ENCODE measurements at regions not wholly inside any gene's neighbourhood (a gene's known extent, or its start where the extent isn't known, plus 50 kb on each side); places are given as distances from the start of the nearest gene placed in this dataset.

DNA sequence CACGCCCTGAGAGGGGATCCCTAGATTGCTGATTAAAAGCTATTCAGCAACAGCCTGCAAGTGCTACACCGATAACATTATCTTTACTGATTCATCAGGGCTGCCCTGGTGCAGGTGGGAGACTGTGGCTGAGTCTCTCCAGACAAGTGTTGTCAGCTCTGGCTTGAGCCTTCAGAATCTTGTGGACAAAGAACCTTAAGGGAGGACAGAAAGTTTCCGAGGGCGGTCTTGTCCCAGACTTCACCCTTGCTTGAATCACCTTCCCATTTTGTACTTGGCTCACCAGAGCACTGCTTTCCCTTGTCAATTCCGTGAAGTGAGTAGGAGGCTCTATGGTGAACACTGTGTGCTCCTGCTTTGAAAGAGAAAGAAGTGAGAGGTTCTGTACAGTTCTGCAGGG, 88.6 kb upstream of the PCSK2 start:
- no peak for DNase-seq

DNA sequence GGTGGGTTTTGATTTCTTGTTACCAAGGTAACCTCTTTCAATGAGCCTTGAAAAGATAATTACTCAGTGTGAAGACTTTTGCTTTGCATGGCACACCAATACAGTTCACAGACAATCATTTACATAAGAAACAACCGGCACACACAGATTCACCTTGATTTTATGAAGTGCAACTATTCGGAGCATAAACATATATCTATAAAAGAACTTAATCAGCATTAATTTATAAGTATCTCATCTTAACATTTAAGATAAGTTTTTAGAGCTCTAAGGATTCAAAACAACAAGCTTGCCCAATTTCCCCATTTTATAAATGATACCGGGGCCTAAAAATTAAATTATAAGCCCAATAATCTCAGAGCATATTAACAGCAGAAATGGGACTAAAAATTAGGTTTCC, 85.9 kb upstream of the PCSK2 start:
- DNase-seq = no peak

DNA sequence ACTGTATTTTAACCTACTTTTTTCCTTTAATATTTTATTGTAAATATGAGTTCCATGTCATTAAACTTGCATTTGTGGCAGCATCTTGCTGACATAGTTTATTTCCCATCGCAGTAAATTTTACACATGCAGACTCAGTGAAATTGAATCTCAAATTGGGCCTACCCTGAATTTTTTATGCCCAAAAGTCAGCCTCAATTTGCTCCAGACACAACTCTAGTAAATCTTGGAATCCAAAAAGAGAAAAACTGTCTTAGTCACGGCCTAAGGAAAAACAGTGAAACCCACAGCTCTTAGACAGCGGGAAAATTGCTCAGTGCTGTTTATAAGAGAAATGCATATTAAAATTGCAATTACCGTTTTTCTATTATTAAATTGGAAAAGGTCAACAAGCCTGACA, 85.3 kb upstream of the PCSK2 start:
- no peak for DNase-seq

DNA sequence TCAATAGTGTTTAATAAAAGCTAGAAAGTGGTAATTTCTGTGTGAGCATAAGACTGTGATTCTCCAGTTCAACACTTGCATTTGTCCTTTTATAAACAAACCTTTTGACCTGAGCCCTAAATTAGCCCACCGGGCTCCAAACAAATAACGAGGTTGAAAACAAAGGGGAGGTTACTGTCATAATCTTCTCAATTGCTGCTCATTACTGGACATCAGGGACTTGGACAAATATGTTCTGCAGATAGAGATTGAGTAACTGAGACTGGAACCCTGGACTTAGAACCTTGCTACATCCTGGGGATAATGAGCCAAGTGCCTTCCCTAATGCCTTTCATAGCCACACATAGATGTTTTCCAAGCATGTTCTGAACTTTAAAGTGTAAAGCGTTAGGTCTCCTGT, 84.2 kb upstream of the PCSK2 start:
- DNase-seq = no peak

DNA sequence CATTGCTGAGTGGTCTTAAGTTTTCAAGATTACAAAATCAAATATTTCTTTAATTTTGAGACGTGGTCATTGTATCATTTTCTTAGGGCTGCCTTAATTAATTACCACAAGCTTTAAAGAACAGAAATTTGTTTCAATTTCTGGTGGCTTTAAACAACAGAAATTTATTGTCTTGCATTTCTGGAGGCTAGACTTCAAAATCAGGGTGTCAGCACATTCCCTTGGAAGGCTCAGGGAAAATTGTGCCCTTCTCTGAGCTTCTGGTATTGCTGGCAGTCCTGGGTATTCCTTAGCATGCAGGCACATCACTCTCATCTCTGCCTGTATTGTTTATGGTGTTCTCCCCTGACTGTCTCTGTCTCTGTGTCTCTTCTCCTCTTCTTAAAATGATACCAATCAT, 76.0 kb upstream of the PCSK2 start:
- no peak for DNase-seq

- DNase-seq = no peak
Observed at GRCh38 chr20:17155401-17155800, 71.4 kb upstream of the PCSK2 start.

- DNase-seq = no peak
Observed at GRCh38 chr20:17158701-17159100, 68.1 kb upstream of the PCSK2 start.

DNA sequence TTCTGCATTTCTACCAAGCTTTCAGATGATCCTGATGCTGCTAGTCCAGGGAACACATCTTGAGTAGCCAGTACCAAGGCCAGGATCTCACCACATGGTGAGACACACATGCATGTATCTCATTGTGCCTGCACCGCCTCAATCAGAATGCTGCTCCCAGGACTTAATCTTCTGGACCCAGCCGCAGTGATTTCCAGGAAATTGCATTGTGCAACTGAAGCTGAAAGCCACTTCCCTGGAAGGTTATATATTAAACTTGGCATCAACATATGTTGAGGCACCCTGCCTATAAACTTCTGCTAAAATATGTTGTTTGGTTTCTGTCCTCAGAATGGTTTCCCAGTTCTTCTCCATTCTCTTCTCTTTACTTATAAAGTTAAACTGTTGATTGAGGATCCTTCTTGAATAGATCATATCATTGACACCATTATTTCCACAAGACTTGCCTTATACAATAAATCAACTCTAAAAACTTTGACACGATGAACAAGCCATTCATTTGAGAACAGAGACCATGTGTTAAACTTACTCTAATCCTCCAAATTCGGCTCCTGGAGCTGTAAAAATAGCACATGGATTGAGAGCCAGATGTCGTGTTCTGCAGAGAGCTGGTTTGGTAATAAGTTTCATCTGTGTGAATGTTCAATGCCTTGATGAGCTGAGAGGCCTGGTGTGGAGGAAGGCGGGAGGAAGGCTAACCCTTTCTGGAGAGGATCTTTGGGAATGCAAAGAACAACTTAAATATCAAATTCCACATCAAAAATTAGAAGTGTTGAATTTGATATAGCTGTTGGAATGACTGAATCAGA, 65.0 kb upstream of the PCSK2 start:
- no peak for DNase-seq

DNA sequence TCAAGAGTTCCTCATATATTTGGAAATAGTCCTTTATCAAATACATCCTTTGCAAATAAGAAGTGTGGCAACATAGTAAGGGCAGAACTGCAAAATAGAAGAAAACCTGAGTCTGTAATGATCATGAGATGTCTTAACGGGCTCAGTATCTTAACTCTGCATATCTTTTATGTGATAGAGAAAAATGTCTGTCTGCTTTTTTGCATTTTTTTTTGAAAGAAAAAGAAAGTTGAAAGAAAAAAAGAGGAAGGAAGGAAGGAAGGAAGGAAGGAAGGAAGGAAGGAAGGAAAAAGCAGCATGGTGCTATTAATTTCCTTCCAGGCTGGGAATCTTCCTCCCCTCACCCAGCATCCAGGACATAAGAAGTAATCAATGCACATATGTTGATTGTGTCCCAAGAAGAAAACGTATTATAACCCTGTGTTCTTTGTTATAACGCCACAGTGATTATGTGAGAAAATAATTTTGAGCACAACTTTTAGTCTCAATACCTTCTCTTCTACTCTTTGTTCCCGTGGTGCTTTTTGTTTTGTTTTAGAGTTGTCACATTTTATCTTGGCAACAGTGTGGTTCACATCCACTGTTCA, 58.7 kb upstream of the PCSK2 start:
- no peak for DNase-seq

DNA sequence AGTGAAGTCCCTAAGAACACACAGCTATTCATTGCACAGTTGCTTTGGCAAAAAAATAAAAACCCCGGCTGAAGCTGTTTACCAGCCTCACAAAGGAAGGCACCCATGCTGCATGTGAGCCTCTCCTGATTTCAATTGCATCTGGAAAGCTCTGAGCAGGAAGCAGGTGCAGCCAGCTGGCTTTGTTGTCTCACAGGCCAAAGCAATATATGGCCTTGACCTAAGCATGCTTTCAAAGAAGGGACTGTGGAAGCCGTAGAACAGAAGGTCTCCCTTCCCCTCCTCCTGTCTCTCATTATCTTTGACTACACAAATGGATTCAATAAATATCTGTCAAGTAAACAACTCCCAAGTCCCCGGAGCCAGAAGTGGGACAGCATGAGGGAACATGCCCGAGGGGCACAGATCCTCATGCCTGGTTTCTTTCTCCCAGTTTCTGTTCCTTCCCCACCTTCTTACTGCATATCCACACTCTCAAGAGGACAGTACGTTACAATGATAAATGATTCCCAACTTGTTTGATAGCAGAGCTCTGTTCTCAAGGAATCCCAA, 57.2 kb upstream of the PCSK2 start:
- DNase-seq = peak; percentile 48

- DNase-seq = no peak
Observed at GRCh38 chr20:17171746-17172280, 55.0 kb upstream of the PCSK2 start.

DNA sequence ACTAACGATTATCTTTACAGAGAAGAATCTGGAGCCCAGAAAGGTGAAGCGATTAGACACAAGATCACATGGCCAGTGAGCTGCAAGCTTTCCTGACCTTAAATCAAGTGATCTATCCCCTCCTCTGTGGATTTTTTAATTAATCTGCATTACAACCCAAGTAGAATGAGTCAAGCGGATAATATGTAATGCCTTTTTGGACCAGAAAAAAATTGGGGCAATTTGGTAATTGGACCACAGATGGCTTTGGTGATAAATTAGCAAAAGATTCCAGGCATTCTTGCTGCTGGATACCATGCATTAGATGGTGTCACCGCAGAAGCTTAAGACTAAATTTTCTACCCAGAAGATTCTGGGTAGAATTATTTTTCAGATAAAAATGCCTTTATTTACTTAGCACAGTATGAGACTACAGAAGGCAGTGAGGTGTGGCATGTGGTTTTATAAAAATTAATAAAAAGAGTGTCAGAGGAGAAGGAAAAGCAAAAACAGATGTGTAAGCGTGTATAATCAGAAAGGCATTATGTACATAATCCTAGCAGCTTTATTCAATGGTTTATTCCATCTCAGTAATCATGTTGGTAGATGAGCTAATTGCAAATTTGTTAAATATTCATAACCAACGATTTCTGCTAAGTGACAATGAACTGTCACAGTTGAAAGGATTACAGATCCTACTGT, 53.9 kb upstream of the PCSK2 start:
- no peak for DNase-seq
